A549 (cell line): ENCODE measurements at regions not wholly inside any gene's neighbourhood (a gene's known extent, or its start where the extent isn't known, plus 50 kb on each side); places are given as distances from the start of the nearest gene placed in this dataset.

Source experiments
- ATAC-seq, 2 experiments: fragments of 200-7000 bp in 1 of 2; fragments of >200 bp in 1 of 2; cut with Nextera tagmentation in 1 of 2; cut with Tn5 transposase in 1 of 2; 3 replicates each; pipeline versions ENCODE4 v1.8.0 to v1.9.1; 2018 to 2020; ENCODE audit warnings: mild to moderate bottlenecking in 1 of 2, moderate library complexity in 1 of 2
- CTCF ChIA-PET: fragments of 300-600 bp; sonication (Branson Sonifier 250); formaldehyde crosslinking; extraction: SDS; loops from one replicate; lab custom pipeline; 2021; ENCODE audit warnings: antibody characterized with exemption, inconsistent platforms; lab: Yijun Ruan, JAX
- POLR2A ChIA-PET: fragments of 350-600 bp; formaldehyde crosslinking; extraction: SDS; loops from one replicate; lab custom pipeline; 2021; ENCODE audit warnings: antibody characterized with exemption, inconsistent platforms; lab: Yijun Ruan, JAX
- DNase-seq, 2 experiments: peaks; one replicate each; pipeline versions ENCODE4 v3.0.0 to v3.0.0-alpha.2; 2011 to 2016; ENCODE audit warnings: low read depth in 1 of 2, low spot score in 1 of 2
- FAIRE-seq: peaks from 2 replicates; lab custom pipeline; 2011; peaks lifted over from hg19 to GRCh38; lab: Jason Lieb, UNC
- H3K27ac ChIP-seq, 2 experiments: fragments of >200 bp; sonication (Bioruptor Twin); formaldehyde crosslinking; 3 replicates each; pipeline ENCODE4 v1.5.1; 2016 to 2017
- H3K4me1 ChIP-seq: fragments of >200 bp; sonication (Bioruptor Twin); formaldehyde crosslinking; 3 replicates; pipeline ENCODE4 v1.6.1; 2016
- H3K4me2 ChIP-seq: fragments of >200 bp; sonication (Bioruptor Twin); formaldehyde crosslinking; 3 replicates; pipeline ENCODE4 v1.6.1; 2016
- H3K4me3 ChIP-seq: fragments of >200 bp; sonication (Bioruptor Twin); formaldehyde crosslinking; 3 replicates; pipeline ENCODE4 v1.5.1; 2016
- H3K9me3 ChIP-seq: fragments of >200 bp; sonication (Bioruptor Twin); formaldehyde crosslinking; 3 replicates; pipeline ENCODE4 v1.6.1; 2016
- BHLHE40 ChIP-seq: IDR thresholded peaks from 2 replicates; pipeline ENCODE4 v1.6.1; 2012; ENCODE audit warnings: low read depth, low read length, inconsistent platforms
- CBX2 ChIP-seq: fragments of 200-600 bp; sonication (generic); IDR thresholded peaks from 2 replicates; pipeline ENCODE4 v1.6.1; 2016; ENCODE audit warnings: low read depth, mild to moderate bottlenecking, borderline replicate concordance
- CEBPB ChIP-seq, 2 experiments: fragments of >200 bp in 1 of 2; sonication (Bioruptor Twin) in 1 of 2; formaldehyde crosslinking in 1 of 2; IDR thresholded peaks; 2 replicates each; pipeline ENCODE4 v1.6.1; 2012 to 2016
- CHD2 ChIP-seq: fragments of 150-350 bp; IDR thresholded peaks from 2 replicates; pipeline ENCODE4 v1.6.1; 2014; ENCODE audit warnings: low read length; ENCODE audit not compliant: partially characterized antibody
- CTCF ChIP-seq: fragments of >200 bp; sonication (Bioruptor Twin); formaldehyde crosslinking; IDR thresholded peaks from 3 replicates; pipeline ENCODE4 v1.5.1; 2016
- ELK1 ChIP-seq: fragments of 150-350 bp; IDR thresholded peaks from 2 replicates; pipeline ENCODE4 v1.6.1; 2014; ENCODE audit warnings: low read depth, mild to moderate bottlenecking, low read length
- GATA3 ChIP-seq: IDR thresholded peaks from 2 replicates; pipeline ENCODE4 v1.6.1; 2012; ENCODE audit warnings: borderline replicate concordance
- HMGXB4 ChIP-seq: fragments of 250-450 bp; sonication (Bioruptor Pico); IDR thresholded peaks from 2 replicates; pipeline ENCODE4 v1.5.0; 2021; ENCODE audit warnings: mild to moderate bottlenecking, moderate library complexity, borderline replicate concordance
- HOXB13 ChIP-seq: fragments of 250-450 bp; sonication (Bioruptor Pico); IDR thresholded peaks from 2 replicates; pipeline ENCODE4 v1.5.0; 2020; ENCODE audit warnings: low read depth, mild to moderate bottlenecking, moderate library complexity
- HOXB5 ChIP-seq: fragments of 250-450 bp; sonication (Bioruptor Pico); IDR thresholded peaks from 2 replicates; pipeline ENCODE4 v1.5.0; 2020; ENCODE audit warnings: mild to moderate bottlenecking, moderate library complexity
- JUN ChIP-seq, 2 experiments: fragments of >200 bp; sonication (Bioruptor Twin); formaldehyde crosslinking; IDR thresholded peaks; 2 replicates in 1 of 2; 3 replicates in 1 of 2; pipeline ENCODE4 v1.6.1; 2016 to 2017
- KDM1A ChIP-seq: fragments of 200-600 bp; sonication (generic); IDR thresholded peaks from 2 replicates; pipeline ENCODE4 v1.6.1; 2016; ENCODE audit warnings: low read depth, mild to moderate bottlenecking
- KDM5A ChIP-seq: fragments of 200-600 bp; sonication (generic); IDR thresholded peaks from 2 replicates; pipeline ENCODE4 v1.6.1; 2016; ENCODE audit warnings: antibody characterized with exemption, mild to moderate bottlenecking
- MAFK ChIP-seq: fragments of 450-650 bp; IDR thresholded peaks from 2 replicates; pipeline ENCODE4 v1.6.1; 2014; ENCODE audit not compliant: partially characterized antibody
- MAZ ChIP-seq: fragments of 150-350 bp; IDR thresholded peaks from 2 replicates; pipeline ENCODE4 v1.6.1; 2014; ENCODE audit warnings: antibody characterized with exemption, low read depth, low read length, borderline replicate concordance
- NPAS2 ChIP-seq: fragments of 250-450 bp; sonication (Bioruptor Pico); IDR thresholded peaks from 2 replicates; pipeline ENCODE4 v1.8.0; 2022; ENCODE audit warnings: mild to moderate bottlenecking, moderate library complexity, borderline replicate concordance
- PHF8 ChIP-seq: fragments of 200-600 bp; sonication (generic); IDR thresholded peaks from 2 replicates; pipeline ENCODE4 v1.6.1; 2016; ENCODE audit warnings: low read depth, mild to moderate bottlenecking, antibody characterized with exemption, moderate library complexity, borderline replicate concordance
- POLR2A ChIP-seq: IDR thresholded peaks from 2 replicates; pipeline ENCODE4 v1.6.1; 2012; ENCODE audit warnings: mild to moderate bottlenecking, low read length
- RARB ChIP-seq: fragments of 250-450 bp; sonication (Bioruptor Pico); IDR thresholded peaks from 2 replicates; pipeline ENCODE4 v1.8.0; 2021; ENCODE audit warnings: mild to moderate bottlenecking, moderate library complexity
- RCOR1 ChIP-seq: fragments of 150-350 bp; IDR thresholded peaks from 2 replicates; pipeline ENCODE4 v1.6.1; 2014; ENCODE audit warnings: antibody characterized with exemption, low read length, low read depth
- REST ChIP-seq: fragments of 200-600 bp; sonication (generic); IDR thresholded peaks from 2 replicates; pipeline ENCODE4 v1.6.1; 2016; ENCODE audit warnings: antibody characterized with exemption, mild to moderate bottlenecking, moderate library complexity
- RFX5 ChIP-seq: fragments of 450-650 bp; IDR thresholded peaks from 2 replicates; pipeline ENCODE4 v1.7.1; 2014; ENCODE audit warnings: antibody characterized with exemption, mild to moderate bottlenecking, moderate library complexity
- USF2 ChIP-seq: fragments of 450-650 bp; IDR thresholded peaks from 2 replicates; pipeline ENCODE4 v1.6.1; 2014; ENCODE audit warnings: antibody characterized with exemption
- ZSCAN20 ChIP-seq: fragments of 250-450 bp; sonication (Bioruptor Pico); IDR thresholded peaks from 2 replicates; pipeline ENCODE4 v1.8.0; 2022; ENCODE audit warnings: mild to moderate bottlenecking, moderate library complexity
- WGBS: methylation state at CpG from one replicate; pipeline ENCODE4 v1.1.6; 2017; ENCODE audit errors: missing lambda C conversion rate; 5-methylcytosine and 5-hydroxymethylcytosine counted together

- DNase-seq = no peak
- POLR2A ChIA-PET = no interaction called here
- ATAC-seq = no peak
- H3K4me2 ChIP-seq = no peak overlapping the region
- FAIRE-seq = no peak
- TF ChIP-seq HOXB13 (CRISPR knock-in tag) (no peak), ELK1 (no peak), CEBPB (IDR thresholded peaks at IDR 0.05) (no peak), RFX5 (no peak), REST (no peak), POLR2A (no peak)
- TF ChIP-seq, all 56 proteins: peak for 0
- CTCF ChIA-PET = no interaction called here
- WGBS = 0% methylated on average over 4 of the region's 4 CpGs
- Histone ChIP-seq H3K4me3 (no peak overlapping the region), H3K27ac (no peak overlapping the region), H3K4me1 (no peaks in the 10 kb centered on the region), H3K9me3 (no peaks in the 10 kb centered on the region)
Measured at GRCh38 chr3:1613962-1614361, 484.7 kb upstream of the CNTN4 start.

GRCh38 chr3:1616744-1617143 lies 481.9 kb upstream of the CNTN4 start:
- ATAC-seq = no peak
- no peaks in the 10 kb centered on the region for H3K9me3 ChIP-seq
- no peak for FAIRE-seq
- TF ChIP-seq HOXB13 (CRISPR knock-in tag) (no peak), GATA3 (no peak), KDM5A (no peak)
- WGBS = 0% methylated on average over 2 of the region's 2 CpGs
- H3K27ac ChIP-seq = no peak overlapping the region
- no peak for DNase-seq
- no peak overlapping the region for H3K4me3 ChIP-seq
- POLR2A ChIA-PET = no interaction called here
- CTCF ChIA-PET = no interaction called here
- H3K4me1 ChIP-seq = no peaks in the 10 kb centered on the region
- H3K4me2 ChIP-seq = no peak overlapping the region

- ATAC-seq (no peak), DNase-seq (no peak), FAIRE-seq (no peak)
- H3K4me2 ChIP-seq = no peak overlapping the region
- no peak overlapping the region for H3K27ac ChIP-seq
- no peak overlapping the region for H3K4me3 ChIP-seq
- ChIA-PET POLR2A (no interaction called here), CTCF (no interaction called here)
- no peaks in the 10 kb centered on the region for H3K9me3 ChIP-seq
- 12% methylated on average over 2 of the region's 2 CpGs for WGBS
- H3K4me1 ChIP-seq = no peaks in the 10 kb centered on the region
- TF ChIP-seq JUN (IDR thresholded peaks at IDR 0.05) (no peak), KDM1A (no peak), RCOR1 (no peak), CHD2 (no peak), RARB (CRISPR knock-in tag) (no peak), HMGXB4 (CRISPR knock-in tag) (no peak), MAFK (no peak), MAZ (no peak), KDM5A (no peak), PHF8 (no peak), BHLHE40 (no peak), CBX2 (no peak), ELK1 (no peak), CTCF (no peak), ZSCAN20 (CRISPR knock-in tag) (no peak), HOXB5 (no peak), USF2 (no peak), NPAS2 (no peak)
Measured at GRCh38 chr3:1623896-1624295, 474.8 kb upstream of the CNTN4 start.
